ENCODE measurements at regions not wholly inside any gene's neighbourhood (a gene's known extent, or its start where the extent isn't known, plus 50 kb on each side); places are given as distances from the start of the nearest gene placed in this dataset.

GRCh38 chr1:213786683-213787082, 201.1 kb upstream of the PROX1 start:
- TF ChIP-seq CTCF (IDR thresholded peaks at IDR 0.05): no peak
- no peak for TF ChIP-seq POLR2AphosphoS5 (IDR thresholded peaks at IDR 0.05)
